Uterus (tissue), 3 donors: ENCODE measurements at regions not wholly inside any gene's neighbourhood (a gene's known extent, or its start where the extent isn't known, plus 50 kb on each side); places are given as distances from the start of the nearest gene placed in this dataset.

Experiments used
- DNase-seq, 2 donors: peaks; one replicate each; pipeline ENCODE4 v3.0.0-alpha.2; 2019 to 2020
- H3K27ac ChIP-seq, 2 donors: fragments of 200-600 bp; sonication (generic); 1 replicate in 1 of 2; 2 replicates in 1 of 2; pipeline ENCODE4 v1.5.1; 2016 to 2018
- H3K27me3 ChIP-seq, 2 donors: fragments of 200-600 bp; sonication (generic); one replicate each; pipeline ENCODE4 v1.5.1; 2018 to 2019; ENCODE audit warnings: control low read depth in 1 of 2
- H3K36me3 ChIP-seq, 2 donors: fragments of 200-600 bp; sonication (generic); one replicate each; pipeline ENCODE4 v1.5.1; 2019; ENCODE audit warnings: control low read depth in 1 of 2
- H3K4me1 ChIP-seq, 2 donors: fragments of 200-600 bp; sonication (generic); one replicate each; pipeline ENCODE4 v1.5.1; 2018 to 2019; ENCODE audit warnings: control low read depth in 1 of 2
- H3K4me3 ChIP-seq, 2 donors: fragments of 200-600 bp; sonication (generic); 1 replicate in 1 of 2; 2 replicates in 1 of 2; pipeline ENCODE4 v1.5.1; 2018 to 2019; ENCODE audit warnings: mild to moderate bottlenecking in 1 of 2
- H3K9me3 ChIP-seq, 2 donors: fragments of 200-600 bp; sonication (generic); one replicate each; pipeline ENCODE4 v1.5.1; 2019; ENCODE audit warnings: control low read depth in 1 of 2
- CTCF ChIP-seq, 4 experiments: fragments of 200-600 bp in 2 of 4; fragments of 450-650 bp in 2 of 4; sonication (generic) in 2 of 4; IDR thresholded peaks; one replicate each; pipeline ENCODE4 v1.5.1; 2016 to 2019; ENCODE audit warnings: antibody characterized with exemption in 4 of 4, mild to moderate bottlenecking in 2 of 4, moderate library complexity in 1 of 4
- POLR2A ChIP-seq, 2 donors: fragments of 450-650 bp; IDR thresholded peaks; one replicate each; pipeline ENCODE4 v1.6.1; 2016; ENCODE audit warnings: antibody characterized with exemption in 2 of 2, mild to moderate bottlenecking in 1 of 2, moderate library complexity in 1 of 2
- intact Hi-C: fragments of 100-400 bp; cut with DNase I; formaldehyde crosslinking; loops from one replicate; pipeline ENCODE4 v1.15.1; 2023; ENCODE audit warnings: low total_unique reads
- donor health status: DM: yes; HTN: yes; CAD: no.

- H3K36me3 ChIP-seq = no peaks in the 10 kb centered on the region
- intact Hi-C loops = no loop called here
- H3K27me3 ChIP-seq = no peaks in the 10 kb centered on the region
- TF ChIP-seq POLR2A (IDR thresholded peaks at IDR 0.05) (no peak), CTCF (IDR thresholded peaks at IDR 0.05) (no peak)
- no peaks in the 10 kb centered on the region for H3K9me3 ChIP-seq
- H3K4me3 ChIP-seq = no peak overlapping the region
- DNase-seq = no peak
- no peaks in the 10 kb centered on the region for H3K4me1 ChIP-seq
- H3K27ac ChIP-seq = no peak overlapping the region
These were observed 406.7 kb upstream of the FZD8 start for GRCh38 chr10:36048780-36049179.

- intact Hi-C loops = no loop called here
- TF ChIP-seq POLR2A (IDR thresholded peaks at IDR 0.05) (no peak), CTCF (IDR thresholded peaks at IDR 0.05) (no peak)
- no peak overlapping the region for H3K4me3 ChIP-seq
- H3K27me3 ChIP-seq = no peaks in the 10 kb centered on the region
- H3K9me3 ChIP-seq = no peaks in the 10 kb centered on the region
- no peak for DNase-seq
- H3K4me1 ChIP-seq = no peaks in the 10 kb centered on the region
- H3K36me3 ChIP-seq = no peaks in the 10 kb centered on the region
- H3K27ac ChIP-seq = no peak overlapping the region
These were observed 406.1 kb upstream of the FZD8 start for GRCh38 chr10:36048236-36048635.

- no peak overlapping the region for H3K4me3 ChIP-seq
- TF ChIP-seq POLR2A (IDR thresholded peaks at IDR 0.05) = no peak
- no peak for TF ChIP-seq CTCF (IDR thresholded peaks at IDR 0.05)
- DNase-seq = no peak
- H3K36me3 ChIP-seq = no peaks in the 10 kb centered on the region
- no peak overlapping the region for H3K27ac ChIP-seq
- no peaks in the 10 kb centered on the region for H3K27me3 ChIP-seq
- no peaks in the 10 kb centered on the region for H3K4me1 ChIP-seq
- intact Hi-C loops = no loop called here
- H3K9me3 ChIP-seq = no peaks in the 10 kb centered on the region
These were observed 400.0 kb upstream of the FZD8 start for GRCh38 chr10:36042135-36042534.

GRCh38 chr10:36038316-36038955 is 396.3 kb upstream of the FZD8 start:
- Histone ChIP-seq H3K4me1 (no peaks in the 10 kb centered on the region), H3K36me3 (no peaks in the 10 kb centered on the region), H3K27ac (no peak overlapping the region), H3K4me3 (no peak overlapping the region), H3K27me3 (no peaks in the 10 kb centered on the region), H3K9me3 (no peaks in the 10 kb centered on the region)
- no peak for TF ChIP-seq POLR2A (IDR thresholded peaks at IDR 0.05)
- TF ChIP-seq CTCF (IDR thresholded peaks at IDR 0.05) = no peak
- intact Hi-C loops = no loop called here
- DNase-seq = no peak

GRCh38 chr10:36036137-36036536 is 394.0 kb upstream of the FZD8 start:
- H3K27me3 ChIP-seq = no peaks in the 10 kb centered on the region
- H3K4me1 ChIP-seq = no peaks in the 10 kb centered on the region
- TF ChIP-seq POLR2A (IDR thresholded peaks at IDR 0.05) = no peak
- no peak for TF ChIP-seq CTCF (IDR thresholded peaks at IDR 0.05)
- DNase-seq = no peak
- H3K4me3 ChIP-seq = no peak overlapping the region
- H3K9me3 ChIP-seq = no peaks in the 10 kb centered on the region
- H3K27ac ChIP-seq = no peak overlapping the region
- intact Hi-C loops = no loop called here
- H3K36me3 ChIP-seq = no peaks in the 10 kb centered on the region
